Adrenal gland (tissue), 9 donors: ENCODE measurements at regions not wholly inside any gene's neighbourhood (a gene's known extent, or its start where the extent isn't known, plus 50 kb on each side); places are given as distances from the start of the nearest gene placed in this dataset.

Experiments
- DNase-seq, 7 donors: peaks; one replicate each; pipeline ENCODE4 v3.0.0-alpha.2; 2019 to 2020
- H3K27ac ChIP-seq, 5 donors: fragments of 200-600 bp; sonication (generic) in 4 of 5; 1 replicate in 3 of 5; 2 replicates in 2 of 5; pipeline versions ENCODE4 v1.5.1 to v1.8.0; 2016 to 2020; ENCODE audit warnings: mild to moderate bottlenecking in 1 of 5
- H3K27me3 ChIP-seq: fragments of 200-600 bp; 2 replicates; pipeline ENCODE4 v1.8.0; 2021
- H3K36me3 ChIP-seq, 2 donors: fragments of 200-600 bp; replicated peaks in 1 of 2; 1 replicate in 1 of 2; 2 replicates in 1 of 2; pipeline versions ENCODE4 v1.5.1 to v1.8.0; 2018 to 2022
- H3K4me1 ChIP-seq, 2 donors: fragments of 200-600 bp; replicated peaks in 1 of 2; 1 replicate in 1 of 2; 2 replicates in 1 of 2; pipeline versions ENCODE4 v1.5.1 to v1.8.0; 2018 to 2021
- H3K4me3 ChIP-seq, 4 donors: fragments of 200-600 bp; sonication (generic) in 3 of 4; one replicate each; pipeline ENCODE4 v1.5.1; 2016 to 2018
- H3K9me3 ChIP-seq, 3 donors: fragments of 200-600 bp; sonication (generic) in 1 of 3; replicated peaks in 1 of 3; 1 replicate in 2 of 3; 2 replicates in 1 of 3; pipeline versions ENCODE4 v1.5.1 to v1.8.0; 2016 to 2021
- POLR2A ChIP-seq, 2 donors: fragments of 450-650 bp; IDR thresholded peaks; one replicate each; pipeline ENCODE4 v1.6.1; 2017; ENCODE audit warnings: antibody characterized with exemption in 2 of 2, mild to moderate bottlenecking in 2 of 2, moderate library complexity in 1 of 2
- WGBS, 4 donors: extraction: QIAGEN DNeasy Blood & Tissue Kit in 2 of 4; methylation state at CpG; one replicate each; pipeline versions ENCODE4 v1.1.5 to v1.1.7; 2013 to 2017; 5-methylcytosine and 5-hydroxymethylcytosine counted together
- intact Hi-C, 2 donors: fragments of 100-400 bp; cut with DNase I; formaldehyde crosslinking; loops; one replicate each; pipeline versions ENCODE4 v1.14.1 to v1.15.0; 2022 to 2023
- TF ChIP-seq, protein P1 (sequence below), 6 experiments: fragments of 450-650 bp in 4 of 6; fragments of 200-600 bp in 2 of 6; sonication (generic) in 1 of 6; IDR thresholded peaks; 1 replicate in 5 of 6; 2 replicates in 1 of 6; pipeline versions ENCODE4 v1.5.1 to v1.8.0; 2016 to 2021; ENCODE audit warnings: antibody characterized with exemption in 6 of 6, mild to moderate bottlenecking in 2 of 6, moderate library complexity in 1 of 6
- donor health status: healthy with polysubstance abuse.
- donor health status: Bipolar disorder and iron deficiency.
- donor health status: DM: yes; HTN: yes; CAD: no.
- donor health status: DM: no; HTN: no; CAD: no.
- donor health status: DM: no; HTN: no; CAD: no.

DNA sequence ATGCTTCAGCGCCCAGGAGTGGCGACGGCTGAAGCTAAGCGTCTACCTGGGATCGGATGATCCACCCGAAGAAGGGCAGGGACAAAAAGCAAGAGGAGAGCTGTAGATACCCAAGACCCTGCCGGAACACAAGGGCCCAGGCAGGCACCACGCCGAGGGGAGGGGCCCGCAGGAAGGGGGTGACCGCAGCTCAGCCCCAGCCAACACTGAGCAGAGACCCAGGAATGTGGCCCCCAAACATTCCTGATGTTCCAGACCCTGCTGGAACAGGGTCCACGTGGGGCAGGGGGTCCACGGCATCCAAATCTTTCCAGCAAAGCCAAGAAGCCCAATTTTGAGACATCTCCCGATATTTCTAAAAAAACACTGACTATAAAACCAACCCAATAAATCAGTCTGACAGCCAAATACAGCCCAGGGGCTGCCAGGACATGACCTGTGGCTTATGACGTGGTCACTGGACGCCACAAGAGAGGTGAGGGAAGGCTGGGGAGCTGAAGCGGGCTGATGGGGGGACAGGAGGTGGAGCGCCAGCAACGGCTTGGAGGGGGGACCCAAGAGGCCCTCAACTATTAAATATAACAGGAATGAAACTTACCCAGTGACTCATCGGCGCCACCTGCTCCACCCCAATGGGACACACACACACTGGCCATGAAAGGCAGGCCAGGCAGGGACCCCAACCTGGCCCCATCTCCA is 58.9 kb downstream of the NCOR2 start:
- Histone ChIP-seq H3K4me3 (no peak overlapping the region), H3K27me3 (no peaks in the 10 kb centered on the region), H3K4me1 (peaks cover 47 to 74% of the 10 kb centered on the region in 2 donors), H3K36me3 (no peaks in the 10 kb centered on the region), H3K27ac (peak overlapping the region in 4 of 5 donors; percentile 6 to 84 (median 58)), H3K9me3 (no peaks in the 10 kb centered on the region)
- intact Hi-C loops, result no loop called here
- TF ChIP-seq, protein P1, sequence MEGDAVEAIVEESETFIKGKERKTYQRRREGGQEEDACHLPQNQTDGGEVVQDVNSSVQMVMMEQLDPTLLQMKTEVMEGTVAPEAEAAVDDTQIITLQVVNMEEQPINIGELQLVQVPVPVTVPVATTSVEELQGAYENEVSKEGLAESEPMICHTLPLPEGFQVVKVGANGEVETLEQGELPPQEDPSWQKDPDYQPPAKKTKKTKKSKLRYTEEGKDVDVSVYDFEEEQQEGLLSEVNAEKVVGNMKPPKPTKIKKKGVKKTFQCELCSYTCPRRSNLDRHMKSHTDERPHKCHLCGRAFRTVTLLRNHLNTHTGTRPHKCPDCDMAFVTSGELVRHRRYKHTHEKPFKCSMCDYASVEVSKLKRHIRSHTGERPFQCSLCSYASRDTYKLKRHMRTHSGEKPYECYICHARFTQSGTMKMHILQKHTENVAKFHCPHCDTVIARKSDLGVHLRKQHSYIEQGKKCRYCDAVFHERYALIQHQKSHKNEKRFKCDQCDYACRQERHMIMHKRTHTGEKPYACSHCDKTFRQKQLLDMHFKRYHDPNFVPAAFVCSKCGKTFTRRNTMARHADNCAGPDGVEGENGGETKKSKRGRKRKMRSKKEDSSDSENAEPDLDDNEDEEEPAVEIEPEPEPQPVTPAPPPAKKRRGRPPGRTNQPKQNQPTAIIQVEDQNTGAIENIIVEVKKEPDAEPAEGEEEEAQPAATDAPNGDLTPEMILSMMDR (IDR thresholded peaks at IDR 0.05), result no peak
- no peak for TF ChIP-seq POLR2A (IDR thresholded peaks at IDR 0.05)
- no peak for DNase-seq
- 65 to 72% (median 68%) methylated on average over 19 to 21 of the region's 21 CpGs for WGBS, 4 donors

DNA sequence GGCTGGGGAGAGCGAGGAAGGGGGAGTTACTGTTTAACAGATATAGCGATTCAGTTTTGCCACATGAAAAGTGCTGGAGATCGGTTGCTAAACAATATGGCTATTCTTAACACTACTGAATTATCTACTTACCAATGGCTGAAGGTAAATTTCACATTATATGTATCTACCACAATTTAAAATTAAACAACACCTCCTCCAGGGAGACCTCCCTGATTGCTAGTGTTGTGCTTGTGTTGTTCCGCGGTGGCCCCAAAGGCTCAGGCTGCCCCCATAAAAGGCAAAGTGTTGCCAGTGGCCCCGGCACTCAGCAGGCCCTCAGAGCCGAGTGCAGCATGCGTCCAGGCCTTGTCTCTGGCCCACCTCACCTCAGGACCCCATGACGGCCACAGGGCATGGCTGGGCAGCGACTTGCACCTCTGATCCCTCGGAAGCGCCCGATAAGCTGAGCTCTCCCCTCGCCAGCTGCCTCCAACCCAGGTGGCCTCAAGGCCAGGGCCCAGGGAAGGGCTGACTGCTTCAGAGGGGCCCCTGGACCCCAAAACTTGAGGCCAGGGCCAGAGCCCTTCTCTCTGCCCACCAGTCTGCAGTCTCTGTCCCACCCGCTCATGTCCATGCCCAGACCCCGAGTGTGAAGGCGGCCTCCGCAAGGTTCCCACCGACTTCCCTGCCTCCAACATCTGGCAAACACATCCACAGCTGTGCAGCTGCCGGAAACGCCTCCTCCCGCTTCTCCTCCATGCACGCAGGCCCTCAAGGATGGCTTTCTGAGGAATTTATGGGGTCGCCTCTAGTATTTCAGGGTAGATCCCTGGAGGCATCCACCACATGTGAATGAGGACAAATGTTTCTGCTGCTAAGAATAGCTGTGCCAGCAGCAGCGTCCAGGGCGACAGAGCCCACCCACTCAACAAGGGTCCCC is 60.0 kb downstream of the NCOR2 start:
- Histone ChIP-seq H3K36me3 (no peaks in the 10 kb centered on the region), H3K4me1 (peaks cover 37 to 63% of the 10 kb centered on the region in 2 donors), H3K27me3 (no peaks in the 10 kb centered on the region), H3K9me3 (no peaks in the 10 kb centered on the region), H3K4me3 (no peak overlapping the region), H3K27ac (peak overlapping the region in 4 of 5 donors; percentile 34 to 84 (median 76))
- DNase-seq, result peak in 1 of 7 donors; percentile 78
- WGBS, 4 donors, result 62 to 70% (median 67%) methylated on average over 21 to 26 of the region's 26 CpGs
- TF ChIP-seq, protein P1 (IDR thresholded peaks at IDR 0.05), result no peak
- no peak for TF ChIP-seq POLR2A (IDR thresholded peaks at IDR 0.05)
- intact Hi-C loops, result no loop called here

DNA sequence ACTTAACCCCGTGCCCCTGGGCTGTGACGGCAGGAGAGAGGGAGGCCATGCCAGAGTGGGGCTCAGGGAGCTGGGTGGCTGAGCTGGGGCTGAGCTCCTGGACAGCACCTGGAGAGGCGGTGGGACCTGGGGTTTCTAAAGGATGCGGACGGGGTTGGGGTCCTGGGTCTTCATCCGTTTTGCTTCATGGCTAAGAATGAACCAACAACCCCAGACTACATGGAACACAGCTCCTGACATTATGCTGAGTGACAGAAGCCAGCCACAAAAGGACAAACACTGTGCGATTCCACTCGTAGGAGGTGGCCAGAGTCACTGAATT is 60.6 kb downstream of the NCOR2 start:
- WGBS, 4 donors, result 55 to 68% (median 60%) methylated on average over 7 to 8 of the region's 8 CpGs

More for the DNA sequence above, 60.6 kb downstream of the NCOR2 start:
- Histone ChIP-seq H3K36me3 (no peaks in the 10 kb centered on the region), H3K9me3 (no peaks in the 10 kb centered on the region), H3K4me1 (peaks cover 35 to 59% of the 10 kb centered on the region in 2 donors), H3K4me3 (no peak overlapping the region), H3K27ac (peak overlapping the region; percentile 7 to 84 (median 68)), H3K27me3 (no peaks in the 10 kb centered on the region)
- intact Hi-C loops, result no loop called here
- DNase-seq, result no peak
- TF ChIP-seq, protein P1 (IDR thresholded peaks at IDR 0.05), result no peak
- no peak for TF ChIP-seq POLR2A (IDR thresholded peaks at IDR 0.05)
